ENCODE measurements at regions not wholly inside any gene's neighbourhood (a gene's known extent, or its start where the extent isn't known, plus 50 kb on each side); places are given as distances from the start of the nearest gene placed in this dataset.

DNA sequence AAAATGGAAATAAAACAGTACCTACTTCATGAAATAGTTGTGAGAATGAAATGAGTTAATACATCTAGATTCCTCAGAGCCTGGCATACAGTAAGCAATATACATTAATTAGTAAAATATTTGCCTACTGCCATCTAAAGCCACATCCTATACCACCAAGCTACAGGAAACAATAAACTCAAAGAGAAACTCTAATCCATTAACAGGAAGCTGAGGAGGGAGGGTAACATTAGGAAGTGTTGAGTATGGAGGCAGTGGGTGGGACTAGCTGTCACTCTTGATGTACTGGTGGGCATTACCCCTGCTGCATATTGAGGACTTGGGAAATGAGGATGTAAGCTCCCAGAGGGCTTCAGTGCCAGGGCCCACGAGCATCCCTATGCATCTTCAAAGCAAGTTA, 396.5 kb downstream of the TNS1 start:
- DNase-seq (ENCODE audit: low read depth) = no peak
- H3K27me3 ChIP-seq (ENCODE audit: control insufficient read depth, insufficient read depth, low read length) = peaks cover 10% of the 10 kb centered on the region
- ChIA-PET POLR2A (no interaction called here), CTCF (interaction anchor here (0.8 to 1.3 kb wide), 3 partner anchors 10 to 1192 kb away, joined by 3 read pairs; no protein-coding TSS in a partner anchor)
- TF ChIP-seq, protein P1, sequence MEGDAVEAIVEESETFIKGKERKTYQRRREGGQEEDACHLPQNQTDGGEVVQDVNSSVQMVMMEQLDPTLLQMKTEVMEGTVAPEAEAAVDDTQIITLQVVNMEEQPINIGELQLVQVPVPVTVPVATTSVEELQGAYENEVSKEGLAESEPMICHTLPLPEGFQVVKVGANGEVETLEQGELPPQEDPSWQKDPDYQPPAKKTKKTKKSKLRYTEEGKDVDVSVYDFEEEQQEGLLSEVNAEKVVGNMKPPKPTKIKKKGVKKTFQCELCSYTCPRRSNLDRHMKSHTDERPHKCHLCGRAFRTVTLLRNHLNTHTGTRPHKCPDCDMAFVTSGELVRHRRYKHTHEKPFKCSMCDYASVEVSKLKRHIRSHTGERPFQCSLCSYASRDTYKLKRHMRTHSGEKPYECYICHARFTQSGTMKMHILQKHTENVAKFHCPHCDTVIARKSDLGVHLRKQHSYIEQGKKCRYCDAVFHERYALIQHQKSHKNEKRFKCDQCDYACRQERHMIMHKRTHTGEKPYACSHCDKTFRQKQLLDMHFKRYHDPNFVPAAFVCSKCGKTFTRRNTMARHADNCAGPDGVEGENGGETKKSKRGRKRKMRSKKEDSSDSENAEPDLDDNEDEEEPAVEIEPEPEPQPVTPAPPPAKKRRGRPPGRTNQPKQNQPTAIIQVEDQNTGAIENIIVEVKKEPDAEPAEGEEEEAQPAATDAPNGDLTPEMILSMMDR (IDR thresholded peaks at IDR 0.05; ENCODE audit: insufficient read depth, low read depth, low read length) = no peak
- no peak overlapping the region for H3K4me3 ChIP-seq (ENCODE audit: low read depth, low read length)
- no peaks in the 10 kb centered on the region for H3K36me3 ChIP-seq (ENCODE audit: control insufficient read depth, insufficient read depth, low read length)

DNA sequence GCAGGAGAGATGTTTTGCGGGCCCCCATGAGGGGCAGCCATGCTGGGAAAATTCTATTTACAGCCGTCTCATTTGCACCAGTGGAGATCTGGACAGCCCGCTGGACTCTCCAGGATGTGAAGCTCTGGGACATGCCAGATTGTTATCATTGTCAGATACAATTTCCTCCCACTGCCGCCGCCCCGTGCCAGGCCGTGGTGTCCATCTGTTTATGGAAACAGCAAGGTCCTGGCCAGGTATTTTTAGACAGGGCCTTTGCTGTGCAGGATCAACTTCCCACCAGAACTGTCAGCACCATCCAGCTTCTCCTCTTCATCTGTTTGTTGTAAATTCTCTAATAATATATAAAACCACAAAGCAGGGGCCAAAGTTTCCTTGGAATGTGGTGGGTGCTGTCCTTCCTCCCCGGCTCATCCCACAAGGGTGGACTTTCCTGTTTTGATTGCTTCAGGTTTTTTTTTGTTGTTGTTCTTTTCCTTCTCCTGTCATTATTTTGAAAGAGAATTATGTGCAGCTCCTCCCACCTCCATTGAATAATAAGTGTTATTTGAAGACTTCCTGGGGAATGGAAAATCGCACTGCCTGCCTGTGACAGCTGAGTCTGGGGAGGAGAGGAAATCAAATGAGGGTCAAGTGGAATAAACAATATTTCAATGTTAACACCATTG, 398.1 kb downstream of the TNS1 start:
- Histone ChIP-seq H3K4me3 (ENCODE audit: low read depth, low read length) (no peak overlapping the region), H3K27me3 (ENCODE audit: control insufficient read depth, insufficient read depth, low read length) (peaks cover 19% of the 10 kb centered on the region), H3K36me3 (ENCODE audit: control insufficient read depth, insufficient read depth, low read length) (no peaks in the 10 kb centered on the region)
- ChIA-PET CTCF (interaction anchor here (1.3 kb wide), 1 partner anchor 8 kb away, joined by 3 read pairs; no protein-coding TSS in a partner anchor), POLR2A (no interaction called here)
- no peak for DNase-seq (ENCODE audit: low read depth)
- TF ChIP-seq, protein P1 (IDR thresholded peaks at IDR 0.05; ENCODE audit: insufficient read depth, low read depth, low read length) = no peak

DNA sequence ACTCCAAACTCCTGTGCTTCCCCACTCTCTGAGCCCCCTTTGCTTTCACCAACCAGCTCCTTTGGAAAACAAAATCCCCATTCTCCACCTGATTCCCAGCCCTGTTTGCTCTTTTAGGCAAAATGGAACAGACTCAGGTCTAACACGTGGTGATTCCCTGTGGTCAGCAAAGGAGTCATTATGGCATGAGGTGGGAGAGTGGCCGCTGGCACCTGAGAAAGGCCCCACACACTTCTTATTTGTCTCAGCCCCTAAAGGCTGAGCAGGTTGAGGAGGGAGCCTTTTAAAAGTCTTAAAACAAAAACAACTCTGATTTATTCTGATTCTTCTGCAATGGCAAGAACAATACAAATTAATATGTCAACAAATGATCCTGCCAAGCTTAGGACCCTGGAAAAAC, 401.2 kb downstream of the TNS1 start:
- Histone ChIP-seq H3K27me3 (ENCODE audit: control insufficient read depth, insufficient read depth, low read length) (peaks cover 30% of the 10 kb centered on the region), H3K36me3 (ENCODE audit: control insufficient read depth, insufficient read depth, low read length) (no peaks in the 10 kb centered on the region), H3K4me3 (ENCODE audit: low read depth, low read length) (no peak overlapping the region)
- CTCF ChIA-PET = no interaction called here
- POLR2A ChIA-PET = no interaction called here
- DNase-seq (ENCODE audit: low read depth) = no peak
- TF ChIP-seq, protein P1 (IDR thresholded peaks at IDR 0.05; ENCODE audit: insufficient read depth, low read depth, low read length) = no peak

DNA sequence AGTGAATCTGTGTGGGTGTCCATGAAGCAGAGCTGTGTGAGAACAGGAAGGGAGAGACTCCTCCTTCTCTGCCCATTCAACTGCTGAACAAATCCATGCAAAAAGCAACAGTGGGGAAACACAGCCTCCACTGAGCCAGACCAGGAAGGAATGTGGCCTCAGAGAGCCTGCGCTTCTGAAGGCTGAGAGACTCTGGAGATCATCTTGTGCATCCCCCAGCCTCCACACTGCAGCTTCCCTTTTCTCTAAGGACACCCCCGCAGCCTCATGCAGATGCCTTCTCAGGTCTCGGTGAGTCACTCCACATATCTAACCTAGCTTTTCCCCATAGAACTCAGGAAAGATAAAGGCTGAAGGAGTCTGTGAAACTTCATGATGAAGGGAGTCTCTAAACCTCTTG, 402.9 kb downstream of the TNS1 start:
- H3K36me3 ChIP-seq (ENCODE audit: control insufficient read depth, insufficient read depth, low read length) = no peaks in the 10 kb centered on the region
- H3K27me3 ChIP-seq (ENCODE audit: control insufficient read depth, insufficient read depth, low read length) = peaks cover 35% of the 10 kb centered on the region
- ChIA-PET POLR2A (no interaction called here), CTCF (no interaction called here)
- no peak for DNase-seq (ENCODE audit: low read depth)
- no peak overlapping the region for H3K4me3 ChIP-seq (ENCODE audit: low read depth, low read length)
- TF ChIP-seq, protein P1 (IDR thresholded peaks at IDR 0.05; ENCODE audit: insufficient read depth, low read depth, low read length) = no peak

DNA sequence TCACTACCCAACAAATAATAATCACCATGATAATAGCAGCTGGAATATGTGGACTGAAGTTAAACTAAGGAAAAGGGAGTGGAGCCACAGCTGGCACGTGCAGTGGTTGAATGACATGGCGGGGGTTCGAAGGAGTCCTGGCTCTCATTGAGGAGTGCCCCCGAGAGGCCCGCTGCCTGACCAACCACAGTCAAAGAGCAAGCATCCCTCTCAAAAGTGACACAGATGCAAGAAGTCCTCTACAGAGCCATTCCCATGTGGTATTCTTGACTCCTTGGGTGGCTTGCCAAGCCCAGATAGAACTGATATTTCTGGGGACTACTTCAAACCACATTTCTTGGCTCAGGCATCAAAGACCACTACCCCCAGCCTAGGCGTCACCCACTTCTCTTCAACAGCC, 405.1 kb downstream of the TNS1 start:
- Histone ChIP-seq H3K4me3 (ENCODE audit: low read depth, low read length) (no peak overlapping the region), H3K27me3 (ENCODE audit: control insufficient read depth, insufficient read depth, low read length) (peaks cover 34% of the 10 kb centered on the region), H3K36me3 (ENCODE audit: control insufficient read depth, insufficient read depth, low read length) (no peaks in the 10 kb centered on the region)
- TF ChIP-seq, protein P1 (IDR thresholded peaks at IDR 0.05; ENCODE audit: insufficient read depth, low read depth, low read length) = no peak
- no peak for DNase-seq (ENCODE audit: low read depth)
- ChIA-PET CTCF (no interaction called here), POLR2A (no interaction called here)

Data from BJ (cell line).